Left cardiac atrium (tissue), 4 donors: ENCODE measurements at regions not wholly inside any gene's neighbourhood (a gene's known extent, or its start where the extent isn't known, plus 50 kb on each side); places are given as distances from the start of the nearest gene placed in this dataset.
A peak's percentile ranks its signal among the peaks of the same experiment; 100 is the strongest.
"Not testable (repeated sequence)": the region's sequence is repeated elsewhere in the genome, so short reads cannot be mapped to it uniquely, and the experiment has no call there.

ENCODE experiments used
- ATAC-seq, 2 donors: fragments of 200-7000 bp; cut with Tn5 transposase; one replicate each; pipeline ENCODE4 v1.9.1; 2020; ENCODE audit warnings: mild to moderate bottlenecking in 2 of 2, moderate library complexity in 2 of 2
- DNase-seq: peaks from one replicate; pipeline ENCODE4 v3.0.0-alpha.2; 2020
- intact Hi-C, 2 donors: fragments of 100-400 bp; cut with DNase I; formaldehyde crosslinking; loops; one replicate each; pipeline versions ENCODE4 v1.14.1 to v1.15.1; 2022 to 2023
- donor health status: DM: no; HTN: yes; CAD: no.
- donor health status: DM: no; HTN: yes; CAD: no; lungs with severe emphysema.
- donor health status: DM: yes; HTN: yes; CAD: no.
- donor health status: Dilated cardiomyopathy.

GRCh38 chr5:174916924-174917323 is 192.5 kb downstream of the MSX2 start:
- ATAC-seq, intact Hi-C loops, DNase-seq: not testable (repeated sequence)

- intact Hi-C loops = no loop called here
- ATAC-seq (no peak), DNase-seq (no peak)
Measured at GRCh38 chr5:174916227-174916626, 191.8 kb downstream of the MSX2 start.

- DNase-seq (no peak), ATAC-seq (no peak)
- intact Hi-C loops = no loop called here
Measured at GRCh38 chr5:174911118-174911517, 186.7 kb downstream of the MSX2 start.

- intact Hi-C loops = loop anchor here in 1 of 2 donors (1.0 kb wide), 1 partner anchor 26 kb away; no protein-coding TSS in a partner anchor
- ATAC-seq = peak; percentile 92 to 97
Measured at GRCh38 chr5:174910245-174910737, 185.9 kb downstream of the MSX2 start.

DNA sequence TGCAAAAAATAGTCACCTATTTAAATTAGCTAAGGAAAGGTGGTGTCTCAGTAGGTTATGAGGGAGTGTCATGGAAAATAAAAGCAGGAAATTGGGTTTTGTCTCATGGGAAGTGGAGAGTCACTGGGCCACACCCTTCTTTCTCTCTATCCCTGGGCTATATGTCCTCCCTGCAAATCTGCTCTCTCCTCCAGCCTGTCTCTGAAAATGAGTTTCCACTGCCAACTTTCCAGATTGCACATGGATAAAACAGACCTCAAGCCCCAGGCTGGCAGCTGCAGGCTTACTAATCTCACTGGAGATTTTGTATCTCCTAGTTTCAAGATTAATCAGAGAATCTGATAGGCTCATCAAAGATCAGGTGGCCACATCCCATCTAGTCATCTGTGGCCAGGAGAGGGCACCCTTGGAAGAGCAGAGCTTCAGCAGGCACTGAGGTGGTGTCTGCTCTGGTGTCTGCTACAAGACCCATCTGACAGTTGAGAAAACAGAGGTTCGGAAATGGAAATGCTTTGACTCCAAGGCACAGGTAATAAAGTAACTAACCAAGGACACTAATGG is 178.9 kb downstream of the MSX2 start:
- ATAC-seq = no peak

More at GRCh38 chr5:174910245-174910737, 185.9 kb downstream of the MSX2 start:
- DNase-seq = peak; percentile 66

DNA sequence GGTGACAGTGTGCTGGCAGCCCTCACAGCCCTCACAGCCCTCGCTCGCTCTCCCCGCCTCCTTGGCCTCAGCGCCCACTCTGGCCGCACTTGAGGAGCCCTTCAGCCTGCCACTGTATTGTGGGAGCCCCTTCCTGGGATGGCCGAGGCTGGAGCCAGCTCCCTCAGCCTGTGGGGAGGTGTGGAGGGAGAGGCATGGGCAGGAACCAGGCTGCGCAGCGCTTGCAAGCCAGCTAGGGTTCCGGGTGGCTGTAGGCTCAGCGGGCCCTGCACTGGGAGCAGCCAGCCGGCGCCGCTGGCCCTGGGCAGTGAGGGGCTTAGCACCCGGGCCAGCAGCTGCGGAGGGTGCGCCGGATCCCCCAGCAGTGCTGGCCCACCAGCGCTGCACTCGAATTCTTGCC is 177.0 kb downstream of the MSX2 start:
- no peak for DNase-seq
- intact Hi-C loops = no loop called here
- ATAC-seq = no peak

More for the DNA sequence above, 178.9 kb downstream of the MSX2 start:
- DNase-seq = no peak
- intact Hi-C loops = no loop called here

DNA sequence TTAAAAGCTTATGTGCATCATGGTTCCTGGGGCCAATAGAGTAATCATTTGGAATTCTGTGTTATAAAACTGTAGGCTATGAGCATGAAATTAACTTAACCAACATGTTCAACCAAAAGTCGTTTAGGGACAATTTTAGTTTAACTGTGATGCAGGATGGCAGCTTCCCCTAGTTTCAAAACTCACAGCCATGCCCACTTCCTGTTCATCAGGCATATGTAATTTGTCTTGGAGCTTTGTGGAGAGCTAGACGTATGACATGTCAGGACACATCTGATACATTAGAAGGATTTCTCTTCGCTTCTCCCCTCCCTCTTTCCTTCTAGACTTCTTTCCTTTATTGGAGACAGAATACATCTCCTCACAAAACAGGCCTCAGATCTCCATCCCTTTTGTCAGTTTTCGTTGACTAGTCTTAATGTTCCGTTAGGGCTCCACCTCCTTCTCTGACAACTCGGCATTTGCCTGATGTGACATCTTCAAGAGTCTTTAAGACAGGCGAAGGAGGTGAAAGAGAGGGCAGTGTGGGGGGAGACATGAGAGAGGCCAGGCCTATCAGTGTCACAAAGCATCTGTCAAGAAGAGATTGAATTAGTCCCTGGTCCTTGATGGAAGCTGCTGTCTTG is 176.0 kb downstream of the MSX2 start:
- DNase-seq (no peak), ATAC-seq (no peak)
- intact Hi-C loops = no loop called here

- ATAC-seq (no peak), DNase-seq (no peak)
- intact Hi-C loops = no loop called here
Measured at GRCh38 chr5:174897281-174897950, 173.0 kb downstream of the MSX2 start.

GRCh38 chr5:174895360-174895759 is 171.0 kb downstream of the MSX2 start:
- no peak for DNase-seq
- intact Hi-C loops = no loop called here
- no peak for ATAC-seq

DNA sequence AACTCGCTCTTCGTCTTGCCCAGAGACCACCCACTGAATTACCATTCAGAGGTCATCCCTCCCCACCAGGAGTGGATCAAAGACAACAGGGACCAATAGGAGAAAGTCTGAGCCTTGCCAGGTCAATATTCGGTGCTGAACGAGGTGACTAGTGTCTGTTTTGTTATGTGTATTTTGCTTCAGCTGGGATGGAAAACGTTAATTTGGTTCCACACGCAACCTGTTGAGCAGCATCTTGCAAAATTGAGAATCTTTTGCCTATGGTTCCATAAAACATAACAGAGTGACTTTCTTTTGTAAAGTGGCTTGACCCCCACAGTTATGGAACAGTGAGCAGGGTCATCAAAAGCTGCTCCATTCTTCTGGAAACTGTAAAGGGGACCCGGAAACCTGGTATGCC is 168.4 kb downstream of the MSX2 start:
- DNase-seq (no peak), ATAC-seq (no peak)
- intact Hi-C loops = no loop called here

GRCh38 chr5:174880412-174881200 is 156.2 kb downstream of the MSX2 start:
- intact Hi-C loops, ATAC-seq, DNase-seq: not testable (repeated sequence)

DNA sequence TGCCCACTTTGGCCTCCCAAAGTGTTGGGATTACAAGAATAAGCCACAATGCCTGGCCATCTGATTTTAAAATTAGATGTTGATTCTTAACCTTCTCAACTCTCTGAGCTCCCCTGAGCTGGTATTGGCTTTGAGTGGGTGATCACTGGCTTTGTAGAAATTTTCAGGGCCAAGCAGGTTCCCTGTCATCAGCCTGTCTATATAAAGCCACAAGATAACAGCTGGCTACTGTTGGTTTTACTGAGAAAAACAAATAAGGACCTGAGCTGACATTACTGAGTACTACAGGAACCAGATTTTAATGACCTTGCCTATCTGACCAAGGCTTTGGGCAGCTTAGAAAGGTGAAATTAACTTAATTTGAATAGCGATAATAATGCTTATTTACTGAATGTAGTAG is 153.6 kb downstream of the MSX2 start:
- ATAC-seq (no peak), DNase-seq (no peak)
- intact Hi-C loops = no loop called here

DNA sequence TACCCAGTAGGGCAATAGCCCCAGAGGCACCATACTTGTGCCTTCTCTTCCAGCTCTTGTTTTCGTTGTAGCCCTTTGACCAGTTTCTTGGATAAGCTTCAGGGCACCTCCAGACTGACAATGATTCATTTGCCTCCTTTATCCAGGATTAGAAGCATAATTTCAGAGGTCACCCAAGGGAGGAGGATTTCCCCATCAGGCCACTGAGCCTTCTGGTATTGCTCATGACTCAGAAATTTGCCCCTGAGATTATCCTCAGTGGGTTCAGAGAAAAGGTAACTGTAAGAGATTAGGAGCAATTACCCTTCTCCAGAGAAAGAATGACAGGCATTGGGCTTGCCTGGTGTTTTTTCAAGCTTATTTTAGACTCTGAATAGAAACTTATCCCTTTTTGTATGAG is 147.9 kb downstream of the MSX2 start:
- intact Hi-C loops = no loop called here
- ATAC-seq (no peak), DNase-seq (no peak)

- DNase-seq (no peak), ATAC-seq (no peak)
- intact Hi-C loops = no loop called here
Measured at GRCh38 chr5:174852143-174852542, 127.8 kb downstream of the MSX2 start.

DNA sequence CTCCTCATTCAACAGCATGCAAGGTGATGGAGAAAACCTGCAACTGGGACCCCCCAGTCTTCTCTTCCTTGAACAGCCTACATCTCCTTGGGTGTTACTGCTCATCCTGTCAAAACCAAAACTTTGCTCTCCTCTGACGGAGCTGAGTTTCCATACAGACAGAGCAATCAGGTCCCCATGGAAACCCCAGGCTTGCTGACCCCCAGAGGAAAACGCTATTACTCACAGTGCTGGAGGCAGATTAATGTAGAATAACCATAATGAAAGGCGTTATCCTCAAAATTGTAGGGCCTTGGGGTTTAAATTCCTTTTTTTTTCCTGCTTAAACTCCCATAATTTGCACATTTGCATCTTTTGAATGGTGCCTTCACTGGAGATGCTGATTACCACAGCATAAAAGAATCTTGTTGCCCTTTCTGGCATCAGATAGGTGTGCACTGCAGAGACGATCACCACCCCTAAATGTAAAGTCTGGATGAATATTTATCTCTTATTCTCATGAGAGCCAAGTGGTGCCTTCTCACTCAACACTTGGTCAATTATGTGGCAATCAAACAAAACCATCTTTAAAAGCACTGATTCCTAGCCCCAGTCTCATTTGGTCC is 126.3 kb downstream of the MSX2 start:
- no peak for DNase-seq
- ATAC-seq = no peak
- intact Hi-C loops = no loop called here

DNA sequence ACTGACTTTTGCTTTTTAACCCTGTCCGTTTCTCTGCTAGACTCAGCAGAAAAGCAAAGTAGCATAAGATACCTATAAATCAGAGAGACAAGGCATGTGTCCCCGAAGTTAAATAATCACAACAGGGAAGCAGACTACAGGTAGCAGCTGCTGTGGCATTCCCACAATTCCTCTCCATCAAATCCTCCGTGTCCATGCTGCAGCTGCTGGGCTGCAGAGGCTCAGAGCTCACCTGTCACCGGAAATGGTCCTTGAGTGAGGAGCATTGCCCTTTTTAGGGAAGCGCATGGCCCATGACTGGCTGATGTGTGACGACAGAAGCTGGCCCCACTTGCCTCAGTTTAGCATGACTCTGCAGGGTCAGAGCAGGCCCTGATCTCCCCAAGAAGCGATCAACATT is 125.0 kb downstream of the MSX2 start:
- intact Hi-C loops = no loop called here
- ATAC-seq (no peak), DNase-seq (no peak)

GRCh38 chr5:174844971-174845370 is 120.6 kb downstream of the MSX2 start:
- ATAC-seq (peak in 1 of 2 donors; percentile 78), DNase-seq (no peak)
- intact Hi-C loops = no loop called here

- ATAC-seq (peak; percentile 12 to 59), DNase-seq (no peak)
- intact Hi-C loops = no loop called here
Measured at GRCh38 chr5:174843263-174844250, 119.2 kb downstream of the MSX2 start.
